ENCODE measurements at regions not wholly inside any gene's neighbourhood (a gene's known extent, or its start where the extent isn't known, plus 50 kb on each side); places are given as distances from the start of the nearest gene placed in this dataset.
"Not testable (repeated sequence)": the region's sequence is repeated elsewhere in the genome, so short reads cannot be mapped to it uniquely, and the experiment has no call there.

DNA sequence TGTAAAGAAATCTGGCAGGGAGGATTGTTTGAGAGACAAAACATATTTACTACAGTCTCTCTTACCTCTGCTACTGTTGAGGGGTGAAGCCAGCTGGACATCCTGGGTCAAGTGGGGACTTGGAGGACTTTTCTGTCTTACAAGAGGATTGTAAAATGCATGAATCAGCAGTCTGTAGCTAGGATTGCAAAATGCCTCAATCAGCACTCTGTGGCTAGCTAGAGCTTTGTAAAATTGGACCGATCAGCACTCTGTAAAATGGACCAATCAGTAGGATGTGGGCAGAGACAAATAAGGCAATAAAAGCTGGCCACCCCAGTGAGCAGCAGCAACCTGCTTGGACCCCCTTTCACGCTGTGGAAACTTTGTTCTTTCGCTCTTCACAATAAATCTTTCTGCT is 995.8 kb upstream of the CDH6 start:
- no peaks in the 10 kb centered on the region for H3K4me1 Mint-ChIP-seq
- peaks cover 2 to 39% (median 10%) of the 10 kb centered on the region in 9 donors for H3K9me3 Mint-ChIP-seq
- H3K4me3 Mint-ChIP-seq, result no peak overlapping the region
- no peaks in the 10 kb centered on the region for H3K36me3 Mint-ChIP-seq
- H3K27ac Mint-ChIP-seq, result no peak overlapping the region
- H3K27me3 Mint-ChIP-seq, result no peaks in the 10 kb centered on the region
- ATAC-seq (no peak), DNase-seq (no peak)
- POLR2A ChIA-PET, result no interaction called here

DNA sequence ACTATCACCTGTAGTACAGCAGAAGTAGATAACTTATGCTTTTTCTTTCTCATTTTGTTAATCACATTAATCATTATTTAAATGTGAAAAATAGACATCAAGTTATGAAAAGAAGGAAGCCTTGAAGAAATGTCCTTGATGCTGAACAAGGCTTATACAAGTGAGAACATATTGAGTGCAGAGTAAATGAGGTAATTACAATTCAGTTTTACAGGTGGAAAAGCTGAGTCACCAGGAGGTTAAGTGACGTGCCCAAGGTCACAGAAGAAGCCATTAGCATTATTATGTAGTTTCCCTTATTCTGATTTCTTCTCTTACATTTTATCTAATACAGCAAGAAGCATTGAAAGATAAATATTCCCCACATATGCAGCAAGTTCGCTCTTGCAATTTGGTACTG is 998.5 kb upstream of the CDH6 start:
- ATAC-seq (no peak), DNase-seq (no peak)
- no peaks in the 10 kb centered on the region for H3K4me1 Mint-ChIP-seq
- H3K27ac Mint-ChIP-seq, result no peak overlapping the region
- H3K36me3 Mint-ChIP-seq, result no peaks in the 10 kb centered on the region
- POLR2A ChIA-PET, result no interaction called here
- H3K9me3 Mint-ChIP-seq, result peaks cover 0 to 27% (median 10%) of the 10 kb centered on the region in 9 donors
- no peak overlapping the region for H3K4me3 Mint-ChIP-seq
- H3K27me3 Mint-ChIP-seq, result no peaks in the 10 kb centered on the region

DNA sequence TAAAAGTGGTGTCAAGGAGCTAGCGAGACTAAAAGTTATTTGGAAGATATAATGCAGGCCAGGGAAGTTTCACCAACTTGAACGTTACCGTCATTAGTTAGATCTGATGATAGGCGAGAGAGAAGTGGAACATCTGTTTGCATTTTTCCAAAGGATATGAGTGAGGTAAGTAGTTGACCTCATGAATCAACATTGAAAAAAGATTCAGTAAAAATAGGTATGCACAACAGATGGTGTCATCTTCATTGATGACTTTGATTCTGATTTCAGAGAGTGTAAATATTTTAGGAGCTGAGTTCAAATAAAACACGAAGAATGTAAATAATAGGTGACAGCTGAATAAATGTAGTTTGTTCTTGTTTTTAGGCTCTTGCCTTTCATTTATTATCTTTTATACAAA is 998.9 kb upstream of the CDH6 start:
- Mint-ChIP-seq H3K9me3 (peaks cover 0 to 22% (median 6%) of the 10 kb centered on the region in 9 donors), H3K4me1 (no peaks in the 10 kb centered on the region), H3K4me3 (no peak overlapping the region), H3K27me3 (no peaks in the 10 kb centered on the region), H3K27ac (no peak overlapping the region), H3K36me3 (no peaks in the 10 kb centered on the region)
- no peak for DNase-seq
- POLR2A ChIA-PET, result no interaction called here
- no peak for ATAC-seq

DNA sequence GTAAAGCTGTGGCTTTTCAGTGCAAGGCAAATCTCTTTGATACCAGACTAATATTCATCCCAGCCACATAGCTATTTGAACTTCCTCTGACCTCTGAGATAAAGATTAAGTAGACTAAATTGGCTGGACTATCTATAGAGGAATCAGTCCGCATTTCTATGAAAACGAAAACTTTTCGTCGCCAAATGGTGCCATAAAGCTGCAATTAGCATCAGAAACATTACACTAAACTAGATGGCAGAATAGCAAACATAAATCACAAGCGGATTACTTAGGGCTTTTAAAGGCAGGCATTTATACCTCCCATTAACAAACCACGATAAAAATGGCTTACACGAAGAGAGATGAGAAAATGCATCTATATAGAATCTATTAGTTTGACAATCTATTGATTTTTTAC is 1009.7 kb upstream of the CDH6 start:
- no peak for ATAC-seq
- POLR2A ChIA-PET, result no interaction called here
- Mint-ChIP-seq H3K4me1 (no peaks in the 10 kb centered on the region), H3K9me3 (peaks cover 0 to 27% (median 9%) of the 10 kb centered on the region in 9 donors), H3K27me3 (no peaks in the 10 kb centered on the region), H3K36me3 (no peaks in the 10 kb centered on the region), H3K27ac (no peak overlapping the region), H3K4me3 (no peak overlapping the region)
- no peak for DNase-seq

DNA sequence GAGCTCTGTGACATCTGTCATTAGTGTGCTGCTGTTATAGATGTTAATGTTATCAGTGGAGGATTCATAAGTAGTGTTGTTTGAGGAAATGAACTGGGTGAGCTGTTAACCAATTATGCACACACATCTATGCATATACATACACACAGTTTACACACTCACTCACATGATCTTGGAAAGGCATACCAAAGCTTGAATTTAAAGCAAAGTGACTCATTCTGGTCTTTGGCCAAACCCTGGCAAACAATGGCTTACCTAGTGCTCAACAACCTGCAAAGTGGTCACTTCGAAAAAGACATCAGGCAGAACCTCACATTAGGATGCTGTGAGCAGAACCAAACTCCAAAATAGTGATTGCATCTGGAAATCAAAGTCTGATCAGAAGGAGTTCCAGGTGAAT is 1037.3 kb upstream of the CDH6 start:
- DNase-seq (no peak), ATAC-seq (no peak)
- Mint-ChIP-seq H3K4me1 (no peaks in the 10 kb centered on the region), H3K36me3 (no peaks in the 10 kb centered on the region), H3K27me3 (no peaks in the 10 kb centered on the region), H3K27ac (no peak overlapping the region), H3K9me3 (peaks cover 8 to 45% (median 13%) of the 10 kb centered on the region in 9 donors), H3K4me3 (no peak overlapping the region)
- POLR2A ChIA-PET, result no interaction called here

DNA sequence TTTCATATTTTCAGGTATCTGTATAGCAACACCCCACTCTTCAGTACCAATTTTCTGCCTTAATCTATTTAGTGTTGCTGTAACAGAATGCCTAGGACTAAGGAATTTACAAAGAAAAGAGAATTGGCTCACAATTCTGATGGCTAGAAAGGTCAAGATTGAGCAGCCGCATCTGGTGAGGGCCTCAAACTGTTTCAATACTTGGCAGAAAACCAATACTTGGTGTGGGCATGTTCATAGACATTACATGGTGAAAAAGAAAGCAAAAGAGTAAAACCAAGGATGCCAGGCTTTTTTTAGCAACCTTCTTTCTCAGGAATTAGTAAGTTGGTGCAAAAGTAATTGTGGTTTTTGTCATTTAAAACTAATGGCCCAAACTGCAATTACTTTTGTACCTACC is 1041.1 kb upstream of the CDH6 start:
- Mint-ChIP-seq H3K27me3 (no peaks in the 10 kb centered on the region), H3K27ac (no peak overlapping the region), H3K4me3 (no peak overlapping the region), H3K9me3 (peaks cover 3 to 36% (median 9%) of the 10 kb centered on the region in 9 donors), H3K4me1 (no peaks in the 10 kb centered on the region), H3K36me3 (no peaks in the 10 kb centered on the region)
- POLR2A ChIA-PET, result no interaction called here
- DNase-seq, result no peak
- ATAC-seq, result no peak

DNA sequence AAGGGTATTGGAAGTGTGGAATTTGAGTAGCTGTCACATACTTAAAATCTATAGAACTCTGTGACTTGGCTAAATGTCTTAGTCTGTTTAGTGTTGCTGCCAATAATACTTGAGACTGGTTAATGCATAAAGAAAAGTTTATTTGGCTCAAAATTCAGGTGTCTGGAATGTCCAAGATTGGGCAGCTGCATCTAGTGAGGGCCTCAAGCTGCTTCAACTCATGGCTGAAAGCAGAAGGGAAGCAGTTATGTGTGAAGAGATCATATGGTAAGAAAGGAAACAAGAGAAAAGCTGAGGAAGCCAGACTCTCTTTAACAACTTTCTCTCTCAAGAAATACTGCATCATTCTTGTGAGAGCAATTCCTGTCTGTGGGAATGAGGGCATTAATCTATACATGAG is 1043.3 kb upstream of the CDH6 start:
- no peak overlapping the region for H3K4me3 Mint-ChIP-seq
- no peak overlapping the region for H3K27ac Mint-ChIP-seq
- H3K4me1 Mint-ChIP-seq, result no peaks in the 10 kb centered on the region
- ATAC-seq (no peak), DNase-seq (no peak)
- POLR2A ChIA-PET, result no interaction called here
- peaks cover 0 to 33% (median 7%) of the 10 kb centered on the region in 9 donors for H3K9me3 Mint-ChIP-seq
- no peaks in the 10 kb centered on the region for H3K36me3 Mint-ChIP-seq
- no peaks in the 10 kb centered on the region for H3K27me3 Mint-ChIP-seq

DNA sequence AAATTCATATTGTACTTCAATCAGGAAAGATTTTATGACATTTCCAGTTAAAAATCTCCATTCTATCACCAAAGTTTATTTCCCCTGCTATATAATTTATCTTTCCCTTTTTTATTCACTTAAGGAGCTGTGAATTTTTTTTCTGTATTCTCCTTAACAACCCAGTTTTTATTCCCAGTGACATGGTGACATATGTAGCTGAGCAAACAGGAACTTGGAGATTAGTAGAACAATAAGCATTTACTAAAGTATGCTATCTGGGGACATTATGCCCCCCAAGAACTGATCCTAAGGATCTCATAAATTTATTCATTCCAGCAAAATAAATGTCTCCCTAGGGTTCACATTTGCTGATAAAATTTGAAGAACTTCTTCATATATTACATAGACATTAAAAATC is 1044.0 kb upstream of the CDH6 start:
- Mint-ChIP-seq H3K4me3 (no peak overlapping the region), H3K36me3 (no peaks in the 10 kb centered on the region), H3K9me3 (peaks cover 0 to 30% (median 12%) of the 10 kb centered on the region in 9 donors), H3K4me1 (no peaks in the 10 kb centered on the region), H3K27me3 (no peaks in the 10 kb centered on the region), H3K27ac (no peak overlapping the region)
- POLR2A ChIA-PET, result no interaction called here
- no peak for DNase-seq
- ATAC-seq, result no peak

DNA sequence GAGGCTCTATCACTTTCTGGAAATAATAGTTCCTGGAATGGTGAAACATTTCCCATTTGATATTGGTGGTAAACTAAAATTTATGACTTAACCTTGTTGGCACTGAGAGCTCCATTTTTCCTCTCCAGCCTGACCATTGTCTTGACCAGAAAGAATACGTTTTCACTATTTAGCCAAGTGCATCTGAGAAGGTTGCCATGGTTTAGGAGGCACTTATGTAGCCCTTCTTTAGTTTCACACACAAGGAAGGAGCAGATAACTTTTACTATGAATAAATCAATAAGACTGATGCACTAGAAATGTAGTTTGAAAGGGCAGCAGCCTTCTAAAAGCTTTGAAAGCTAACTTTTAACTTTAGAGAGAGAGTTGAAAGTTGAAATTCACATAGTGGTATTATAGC is 1045.5 kb upstream of the CDH6 start:
- no peaks in the 10 kb centered on the region for H3K4me1 Mint-ChIP-seq
- no peak overlapping the region for H3K4me3 Mint-ChIP-seq
- no peaks in the 10 kb centered on the region for H3K36me3 Mint-ChIP-seq
- POLR2A ChIA-PET, result no interaction called here
- H3K27ac Mint-ChIP-seq, result no peak overlapping the region
- no peaks in the 10 kb centered on the region for H3K27me3 Mint-ChIP-seq
- ATAC-seq, result no peak
- DNase-seq, result no peak
- H3K9me3 Mint-ChIP-seq, result peaks cover 0 to 33% (median 19%) of the 10 kb centered on the region in 9 donors

DNA sequence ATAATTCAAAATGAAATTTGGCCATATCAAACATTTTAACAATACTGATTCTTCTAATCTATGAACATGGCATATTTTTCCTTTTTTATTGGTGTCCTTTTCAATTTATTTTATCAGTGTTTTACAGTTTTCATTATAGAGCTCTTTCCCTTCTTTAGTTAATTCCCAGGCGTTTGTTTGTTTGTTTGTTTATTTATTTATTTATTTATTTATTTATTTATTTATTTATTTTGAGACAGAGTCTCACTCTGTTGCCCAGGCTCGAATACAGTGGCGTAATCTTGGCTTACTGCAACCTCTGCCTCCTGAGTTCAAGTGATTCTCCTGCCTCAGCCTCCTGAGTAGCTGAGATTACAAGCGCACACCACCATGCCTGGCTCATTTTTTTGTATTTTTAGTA is 1049.4 kb upstream of the CDH6 start:
- H3K4me3 Mint-ChIP-seq, ATAC-seq, H3K4me1 Mint-ChIP-seq, H3K36me3 Mint-ChIP-seq, POLR2A ChIA-PET, H3K27ac Mint-ChIP-seq, H3K27me3 Mint-ChIP-seq, DNase-seq: not testable (repeated sequence)
- peaks cover 3 to 37% (median 24%) of the 10 kb centered on the region in 9 donors for H3K9me3 Mint-ChIP-seq

DNA sequence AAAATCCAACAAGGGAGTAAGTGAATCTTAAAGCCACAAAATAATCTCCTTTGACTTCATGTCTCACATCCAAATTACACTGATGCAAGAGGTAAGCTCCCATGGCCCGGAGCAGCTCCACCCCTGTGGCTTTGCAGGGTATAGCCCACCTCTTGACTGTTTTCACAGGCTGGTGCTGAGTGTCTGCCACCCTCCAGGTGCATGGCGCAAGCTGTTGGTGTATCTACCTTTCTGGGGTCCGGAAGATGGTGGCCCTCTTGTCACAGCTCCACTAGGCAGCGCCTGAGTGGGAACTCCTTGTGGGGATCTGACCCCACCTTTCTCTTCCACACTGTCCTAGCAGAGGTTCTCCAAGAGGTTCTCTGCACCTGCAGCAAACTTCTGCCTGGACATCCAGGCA is 1051.1 kb upstream of the CDH6 start:
- ATAC-seq, result no peak
- Mint-ChIP-seq H3K4me3 (no peak overlapping the region), H3K27ac (no peak overlapping the region), H3K9me3 (peaks cover 3 to 37% (median 25%) of the 10 kb centered on the region in 9 donors), H3K4me1 (no peaks in the 10 kb centered on the region), H3K27me3 (no peaks in the 10 kb centered on the region), H3K36me3 (no peaks in the 10 kb centered on the region)
- no peak for DNase-seq
- POLR2A ChIA-PET, result no interaction called here

DNA sequence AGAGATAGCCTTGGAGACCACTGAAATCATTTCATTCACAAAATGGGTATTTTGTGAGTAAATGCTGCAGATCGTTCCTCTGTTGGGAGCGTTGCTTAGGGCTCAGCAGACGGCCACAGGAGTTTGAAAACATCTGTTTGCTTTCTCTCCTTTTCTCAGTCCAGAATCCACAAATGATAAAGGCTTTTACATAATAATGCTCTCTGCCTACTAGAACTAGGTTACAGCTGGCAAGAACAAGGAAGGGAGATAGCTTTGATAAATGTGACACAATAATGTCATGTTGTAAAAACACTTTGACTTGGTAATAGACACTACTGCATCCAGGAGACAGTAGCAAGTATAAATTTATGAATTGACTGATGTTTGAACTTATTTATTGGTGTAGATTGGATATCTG is 1072.4 kb upstream of the CDH6 start:
- Mint-ChIP-seq H3K4me1 (no peaks in the 10 kb centered on the region), H3K36me3 (peaks cover 0 to 7% (median 0%) of the 10 kb centered on the region in 3 donors), H3K27ac (no peak overlapping the region), H3K4me3 (no peak overlapping the region), H3K27me3 (no peaks in the 10 kb centered on the region), H3K9me3 (peaks cover 6 to 60% (median 15%) of the 10 kb centered on the region in 9 donors)
- POLR2A ChIA-PET, result no interaction called here
- ATAC-seq (no peak), DNase-seq (no peak)

DNA sequence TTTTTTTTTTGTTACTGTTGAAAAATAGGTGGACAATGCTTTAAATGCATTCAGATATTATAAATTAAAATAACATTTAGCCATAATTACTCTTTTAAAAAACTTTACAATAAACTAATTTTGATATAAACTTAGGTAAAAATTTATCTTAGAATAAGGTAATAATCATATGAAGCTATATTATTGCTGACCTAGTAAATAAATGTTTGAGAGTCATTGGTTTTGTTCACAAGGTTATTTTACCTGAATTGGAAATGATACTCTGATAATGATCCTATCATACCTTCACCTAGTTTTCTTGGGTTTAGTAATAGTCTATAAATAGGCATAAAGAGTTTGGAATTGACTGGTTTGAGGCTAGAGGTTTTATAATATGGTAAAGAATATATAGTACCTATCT is 1076.4 kb upstream of the CDH6 start:
- POLR2A ChIA-PET, result no interaction called here
- H3K36me3 Mint-ChIP-seq, result no peaks in the 10 kb centered on the region
- no peaks in the 10 kb centered on the region for H3K27me3 Mint-ChIP-seq
- peaks cover 0 to 49% (median 10%) of the 10 kb centered on the region in 9 donors for H3K9me3 Mint-ChIP-seq
- no peak overlapping the region for H3K4me3 Mint-ChIP-seq
- DNase-seq (no peak), ATAC-seq (no peak)
- H3K4me1 Mint-ChIP-seq, result no peaks in the 10 kb centered on the region
- no peak overlapping the region for H3K27ac Mint-ChIP-seq

DNA sequence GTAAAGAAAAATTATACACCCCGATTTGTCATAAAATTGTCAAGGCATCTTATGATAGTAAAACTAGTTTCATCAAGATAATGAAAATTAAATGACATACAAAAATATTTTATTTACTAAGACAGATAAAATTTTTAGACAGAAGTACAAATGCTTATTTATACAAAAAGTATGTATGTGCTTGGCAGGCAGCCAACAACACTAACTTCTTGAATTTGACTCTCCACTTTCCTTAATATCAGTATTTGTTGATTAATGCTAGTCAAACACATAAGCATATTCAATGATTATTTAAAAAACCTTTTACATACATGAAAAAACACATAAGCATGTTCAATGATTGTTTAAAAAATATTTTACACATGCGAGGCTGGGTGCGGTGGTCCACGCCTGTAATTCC is 1079.9 kb upstream of the CDH6 start:
- Mint-ChIP-seq H3K4me1 (no peaks in the 10 kb centered on the region), H3K27ac (no peak overlapping the region), H3K4me3 (no peak overlapping the region), H3K9me3 (peaks cover 0 to 36% (median 12%) of the 10 kb centered on the region in 9 donors), H3K27me3 (no peaks in the 10 kb centered on the region), H3K36me3 (no peaks in the 10 kb centered on the region)
- DNase-seq, result no peak
- POLR2A ChIA-PET, result no interaction called here
- ATAC-seq, result no peak

DNA sequence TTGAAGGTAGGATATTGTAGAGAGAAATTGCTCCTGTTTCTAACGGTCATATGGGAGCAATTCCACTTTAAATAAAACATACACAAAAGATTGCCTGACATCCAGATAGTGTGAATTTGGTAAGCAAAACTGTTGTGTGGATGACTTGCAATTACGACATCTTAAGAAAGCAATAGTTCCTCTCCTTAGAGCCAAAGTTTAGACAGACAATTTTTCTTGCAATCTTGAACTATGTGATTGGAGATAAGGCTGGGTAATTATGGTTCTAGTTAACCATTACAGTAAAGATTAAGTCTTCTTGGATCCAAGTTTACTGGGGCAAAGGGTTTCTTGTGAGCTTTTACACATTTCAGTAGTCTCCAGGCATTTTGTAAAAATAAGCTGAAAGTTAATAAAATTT is 1080.6 kb upstream of the CDH6 start:
- H3K36me3 Mint-ChIP-seq, result no peaks in the 10 kb centered on the region
- no peak for ATAC-seq

More for the DNA sequence above, 1080.6 kb upstream of the CDH6 start:
- Mint-ChIP-seq H3K27me3 (no peaks in the 10 kb centered on the region), H3K4me1 (no peaks in the 10 kb centered on the region), H3K9me3 (peaks cover 0 to 38% (median 13%) of the 10 kb centered on the region in 9 donors), H3K4me3 (no peak overlapping the region), H3K27ac (no peak overlapping the region)
- POLR2A ChIA-PET, result no interaction called here
- no peak for DNase-seq

Measured in naive thymus-derived CD8-positive, alpha-beta T cell (primary cell).